Peyer's patch (tissue), 4 donors: ENCODE measurements at regions not wholly inside any gene's neighbourhood (a gene's known extent, or its start where the extent isn't known, plus 50 kb on each side); places are given as distances from the start of the nearest gene placed in this dataset.

ENCODE experiments used
- DNase-seq, 3 donors: peaks; one replicate each; pipeline ENCODE4 v3.0.0-alpha.2; 2017 to 2019
- H3K27ac ChIP-seq, 4 donors: fragments of 200-600 bp; sonication (generic); one replicate each; pipeline ENCODE4 v1.5.1; 2016 to 2019
- H3K27me3 ChIP-seq, 2 donors: fragments of 200-600 bp; sonication (generic); one replicate each; pipeline ENCODE4 v1.5.1; 2019
- H3K36me3 ChIP-seq, 3 donors: fragments of 200-600 bp; sonication (generic); one replicate each; pipeline ENCODE4 v1.5.1; 2016 to 2019
- H3K4me1 ChIP-seq, 4 donors: fragments of 200-600 bp; sonication (generic); one replicate each; pipeline ENCODE4 v1.5.1; 2016 to 2019
- H3K4me3 ChIP-seq, 4 donors: fragments of 200-600 bp; sonication (generic); 1 replicate in 3 of 4; 2 replicates in 1 of 4; pipeline ENCODE4 v1.5.1; 2016 to 2019; ENCODE audit warnings: mild to moderate bottlenecking in 1 of 4
- H3K9me3 ChIP-seq, 4 donors: fragments of 200-600 bp; sonication (generic); one replicate each; pipeline ENCODE4 v1.5.1; 2016 to 2019; ENCODE audit warnings: mild to moderate bottlenecking in 1 of 4
- POLR2A ChIP-seq, 2 donors: fragments of 450-650 bp; IDR thresholded peaks; one replicate each; pipeline ENCODE4 v1.5.1; 2017; ENCODE audit warnings: antibody characterized with exemption in 2 of 2, mild to moderate bottlenecking in 2 of 2, moderate library complexity in 2 of 2
- TF ChIP-seq, protein P1 (sequence below), 6 experiments: fragments of 450-650 bp in 4 of 6; fragments of 200-600 bp in 2 of 6; sonication (generic) in 1 of 6; IDR thresholded peaks; one replicate each; pipeline ENCODE4 v1.5.1; 2017 to 2019; ENCODE audit warnings: antibody characterized with exemption in 6 of 6, mild to moderate bottlenecking in 3 of 6, moderate library complexity in 1 of 6

- H3K27ac ChIP-seq: no peak overlapping the region
- H3K4me1 ChIP-seq: no peaks in the 10 kb centered on the region
- H3K27me3 ChIP-seq: no peaks in the 10 kb centered on the region
- no peak for TF ChIP-seq POLR2A (IDR thresholded peaks at IDR 0.05)
- TF ChIP-seq, protein P1, sequence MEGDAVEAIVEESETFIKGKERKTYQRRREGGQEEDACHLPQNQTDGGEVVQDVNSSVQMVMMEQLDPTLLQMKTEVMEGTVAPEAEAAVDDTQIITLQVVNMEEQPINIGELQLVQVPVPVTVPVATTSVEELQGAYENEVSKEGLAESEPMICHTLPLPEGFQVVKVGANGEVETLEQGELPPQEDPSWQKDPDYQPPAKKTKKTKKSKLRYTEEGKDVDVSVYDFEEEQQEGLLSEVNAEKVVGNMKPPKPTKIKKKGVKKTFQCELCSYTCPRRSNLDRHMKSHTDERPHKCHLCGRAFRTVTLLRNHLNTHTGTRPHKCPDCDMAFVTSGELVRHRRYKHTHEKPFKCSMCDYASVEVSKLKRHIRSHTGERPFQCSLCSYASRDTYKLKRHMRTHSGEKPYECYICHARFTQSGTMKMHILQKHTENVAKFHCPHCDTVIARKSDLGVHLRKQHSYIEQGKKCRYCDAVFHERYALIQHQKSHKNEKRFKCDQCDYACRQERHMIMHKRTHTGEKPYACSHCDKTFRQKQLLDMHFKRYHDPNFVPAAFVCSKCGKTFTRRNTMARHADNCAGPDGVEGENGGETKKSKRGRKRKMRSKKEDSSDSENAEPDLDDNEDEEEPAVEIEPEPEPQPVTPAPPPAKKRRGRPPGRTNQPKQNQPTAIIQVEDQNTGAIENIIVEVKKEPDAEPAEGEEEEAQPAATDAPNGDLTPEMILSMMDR (IDR thresholded peaks at IDR 0.05): no peak
- no peak for DNase-seq
- no peak overlapping the region for H3K4me3 ChIP-seq
- no peaks in the 10 kb centered on the region for H3K9me3 ChIP-seq
- no peaks in the 10 kb centered on the region for H3K36me3 ChIP-seq
Observed at GRCh38 chr13:105948143-105948542, 587.3 kb downstream of the EFNB2 start.

DNA sequence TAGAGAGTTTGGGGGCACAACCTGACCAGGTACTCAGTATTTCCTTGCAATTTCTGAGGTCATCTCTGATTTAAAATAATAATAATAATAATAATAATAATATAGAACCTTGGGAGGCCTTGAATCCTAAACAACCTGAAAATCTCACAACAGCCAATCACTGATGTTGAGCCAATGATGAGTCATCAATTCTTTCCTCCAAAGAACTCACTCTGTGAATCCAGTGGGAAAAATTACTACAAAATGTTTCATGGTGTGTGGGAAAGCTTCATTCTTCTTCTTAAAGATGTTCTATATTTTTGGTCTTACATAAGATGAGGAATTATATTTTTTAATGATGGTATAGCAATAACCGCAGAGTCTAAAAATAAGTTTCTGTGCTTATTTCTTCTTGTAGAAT, 594.6 kb downstream of the EFNB2 start:
- DNase-seq: no peak
- H3K9me3 ChIP-seq: no peaks in the 10 kb centered on the region
- no peak for TF ChIP-seq POLR2A (IDR thresholded peaks at IDR 0.05)
- TF ChIP-seq, protein P1 (IDR thresholded peaks at IDR 0.05): no peak
- no peak overlapping the region for H3K4me3 ChIP-seq
- H3K27ac ChIP-seq: no peak overlapping the region
- H3K36me3 ChIP-seq: no peaks in the 10 kb centered on the region
- no peaks in the 10 kb centered on the region for H3K4me1 ChIP-seq
- no peaks in the 10 kb centered on the region for H3K27me3 ChIP-seq

GRCh38 chr13:105937451-105937850, 598.0 kb downstream of the EFNB2 start:
- Histone ChIP-seq H3K9me3 (no peaks in the 10 kb centered on the region), H3K4me1 (no peaks in the 10 kb centered on the region), H3K4me3 (no peak overlapping the region), H3K27me3 (no peaks in the 10 kb centered on the region), H3K27ac (no peak overlapping the region), H3K36me3 (no peaks in the 10 kb centered on the region)
- no peak for DNase-seq
- TF ChIP-seq, protein P1 (IDR thresholded peaks at IDR 0.05): no peak
- no peak for TF ChIP-seq POLR2A (IDR thresholded peaks at IDR 0.05)

GRCh38 chr13:105936816-105937215, 598.6 kb downstream of the EFNB2 start:
- H3K36me3 ChIP-seq: no peaks in the 10 kb centered on the region
- H3K4me3 ChIP-seq: no peak overlapping the region
- H3K9me3 ChIP-seq: no peaks in the 10 kb centered on the region
- DNase-seq: no peak
- H3K27me3 ChIP-seq: no peaks in the 10 kb centered on the region
- H3K4me1 ChIP-seq: no peaks in the 10 kb centered on the region
- H3K27ac ChIP-seq: no peak overlapping the region
- TF ChIP-seq POLR2A (IDR thresholded peaks at IDR 0.05): no peak
- TF ChIP-seq, protein P1 (IDR thresholded peaks at IDR 0.05): no peak

DNA sequence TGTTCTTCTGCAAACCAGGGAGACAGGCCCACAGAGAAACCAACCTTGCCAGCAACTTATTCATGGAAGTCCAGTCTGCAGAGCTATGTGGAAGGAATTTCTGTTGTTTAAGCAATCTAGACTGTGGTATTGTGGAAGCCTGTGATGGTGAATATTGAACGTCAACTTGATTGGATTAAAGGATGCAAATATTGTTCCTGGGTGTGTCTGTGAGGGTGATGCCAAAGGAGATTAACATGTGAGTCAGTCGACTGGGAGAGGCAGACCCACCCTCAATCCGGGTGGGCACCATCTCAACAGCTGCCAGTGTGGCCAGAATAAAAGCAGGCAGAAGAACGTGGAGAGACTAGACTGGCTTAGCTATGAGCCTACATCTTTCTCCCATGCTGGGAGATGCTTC, 606.0 kb downstream of the EFNB2 start:
- Histone ChIP-seq H3K4me3 (no peak overlapping the region), H3K27me3 (no peaks in the 10 kb centered on the region), H3K4me1 (no peaks in the 10 kb centered on the region), H3K27ac (no peak overlapping the region), H3K9me3 (no peaks in the 10 kb centered on the region), H3K36me3 (no peaks in the 10 kb centered on the region)
- no peak for DNase-seq
- TF ChIP-seq POLR2A (IDR thresholded peaks at IDR 0.05): no peak
- TF ChIP-seq, protein P1 (IDR thresholded peaks at IDR 0.05): no peak

DNA sequence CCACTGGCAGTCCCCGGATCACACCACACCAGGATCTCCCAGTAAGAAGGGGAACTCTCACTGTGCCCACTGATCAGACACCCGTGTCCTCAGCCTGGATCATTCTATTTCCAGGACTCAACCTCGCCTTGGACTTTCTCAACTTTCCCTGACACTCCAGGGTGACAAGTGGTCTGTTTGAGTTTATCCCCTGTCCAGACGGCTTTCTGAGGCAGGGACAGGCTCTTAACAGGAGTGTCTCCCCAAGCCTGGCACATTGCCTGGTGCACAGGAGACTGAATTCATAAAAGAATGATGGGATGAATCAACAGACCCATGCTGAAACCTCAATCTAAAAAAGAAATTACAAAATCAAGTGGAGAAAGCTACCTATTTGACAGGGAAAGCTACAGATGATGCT, 606.6 kb downstream of the EFNB2 start:
- Histone ChIP-seq H3K4me1 (no peaks in the 10 kb centered on the region), H3K4me3 (no peak overlapping the region), H3K27ac (no peak overlapping the region), H3K36me3 (no peaks in the 10 kb centered on the region), H3K9me3 (no peaks in the 10 kb centered on the region), H3K27me3 (no peaks in the 10 kb centered on the region)
- no peak for TF ChIP-seq POLR2A (IDR thresholded peaks at IDR 0.05)
- TF ChIP-seq, protein P1 (IDR thresholded peaks at IDR 0.05): no peak
- no peak for DNase-seq
